ENCODE measurements at regions not wholly inside any gene's neighbourhood (a gene's known extent, or its start where the extent isn't known, plus 50 kb on each side); places are given as distances from the start of the nearest gene placed in this dataset.
"Not testable (repeated sequence)": the region's sequence is repeated elsewhere in the genome, so short reads cannot be mapped to it uniquely, and the experiment has no call there.

- DNase-seq (ENCODE audit: low spot score in 2 of 2) (no peak), ATAC-seq (no peak)
- H3K36me3 Mint-ChIP-seq = no peaks in the 10 kb centered on the region
- H3K27ac Mint-ChIP-seq = no peak overlapping the region
- no peaks in the 10 kb centered on the region for H3K9me3 Mint-ChIP-seq
Observed at GRCh38 chr13:24985107-24985506, 110.8 kb upstream of the PABPC3 start.

- Mint-ChIP-seq H3K27ac (no peak overlapping the region), H3K9me3 (no peaks in the 10 kb centered on the region), H3K36me3 (no peaks in the 10 kb centered on the region)
- ATAC-seq = no peak
- no peak for DNase-seq (ENCODE audit: low spot score in 2 of 2)
Observed at GRCh38 chr13:24985896-24986295, 110.0 kb upstream of the PABPC3 start.

GRCh38 chr13:24986826-24987225 is 109.1 kb upstream of the PABPC3 start:
- H3K36me3 Mint-ChIP-seq = no peaks in the 10 kb centered on the region
- DNase-seq (ENCODE audit: low spot score in 2 of 2) (no peak), ATAC-seq (no peak)
- H3K27ac Mint-ChIP-seq = no peak overlapping the region
- H3K9me3 Mint-ChIP-seq = no peaks in the 10 kb centered on the region

GRCh38 chr13:24989959-24990358 is 106.0 kb upstream of the PABPC3 start:
- not testable (repeated sequence) for H3K36me3 Mint-ChIP-seq; H3K27ac Mint-ChIP-seq; ATAC-seq; H3K9me3 Mint-ChIP-seq; DNase-seq (ENCODE audit: low spot score in 2 of 2)

- not testable (repeated sequence) for H3K9me3 Mint-ChIP-seq; H3K36me3 Mint-ChIP-seq; H3K27ac Mint-ChIP-seq; DNase-seq (ENCODE audit: low spot score in 2 of 2); ATAC-seq
Observed at GRCh38 chr13:24992946-24993345, 103.0 kb upstream of the PABPC3 start.

- H3K27ac Mint-ChIP-seq = no peak overlapping the region
- DNase-seq (ENCODE audit: low spot score in 2 of 2) (peak in 1 of 2 donors; percentile 65), ATAC-seq (peak; percentile 70 to 80)
- H3K36me3 Mint-ChIP-seq = no peaks in the 10 kb centered on the region
- H3K9me3 Mint-ChIP-seq = no peaks in the 10 kb centered on the region
Observed at GRCh38 chr13:24995225-24995804, 100.6 kb upstream of the PABPC3 start.

- DNase-seq (ENCODE audit: low spot score in 2 of 2) (peak in 1 of 2 donors; percentile 27), ATAC-seq (no peak)
- H3K27ac Mint-ChIP-seq = no peak overlapping the region
- H3K9me3 Mint-ChIP-seq = no peaks in the 10 kb centered on the region
- no peaks in the 10 kb centered on the region for H3K36me3 Mint-ChIP-seq
Observed at GRCh38 chr13:24997367-24997967, 98.5 kb upstream of the PABPC3 start.

- no peaks in the 10 kb centered on the region for H3K9me3 Mint-ChIP-seq
- no peak for ATAC-seq
- H3K36me3 Mint-ChIP-seq = no peaks in the 10 kb centered on the region
- DNase-seq (ENCODE audit: low spot score in 2 of 2) = no peak
- H3K27ac Mint-ChIP-seq = no peak overlapping the region
Observed at GRCh38 chr13:24998433-24998832, 97.5 kb upstream of the PABPC3 start.

- H3K36me3 Mint-ChIP-seq = no peaks in the 10 kb centered on the region
- H3K9me3 Mint-ChIP-seq = no peaks in the 10 kb centered on the region
- no peak overlapping the region for H3K27ac Mint-ChIP-seq
- no peak for ATAC-seq
- no peak for DNase-seq (ENCODE audit: low spot score in 2 of 2)
Observed at GRCh38 chr13:25001476-25002206, 94.3 kb upstream of the PABPC3 start.

- H3K36me3 Mint-ChIP-seq; H3K9me3 Mint-ChIP-seq; ATAC-seq; H3K27ac Mint-ChIP-seq; DNase-seq (ENCODE audit: low spot score in 2 of 2): not testable (repeated sequence)
Observed at GRCh38 chr13:25002311-25002710, 93.6 kb upstream of the PABPC3 start.

- ATAC-seq; H3K27ac Mint-ChIP-seq; H3K36me3 Mint-ChIP-seq; DNase-seq (ENCODE audit: low spot score in 2 of 2); H3K9me3 Mint-ChIP-seq: not testable (repeated sequence)
Observed at GRCh38 chr13:25004489-25004888, 91.4 kb upstream of the PABPC3 start.

- not testable (repeated sequence) for H3K36me3 Mint-ChIP-seq; H3K27ac Mint-ChIP-seq; DNase-seq (ENCODE audit: low spot score in 2 of 2); H3K9me3 Mint-ChIP-seq
- peak in 1 of 2 donors; percentile 71 for ATAC-seq
Observed at GRCh38 chr13:25005050-25005497, 90.9 kb upstream of the PABPC3 start.

GRCh38 chr13:25007389-25007788 is 88.5 kb upstream of the PABPC3 start:
- not testable (repeated sequence) for DNase-seq (ENCODE audit: low spot score in 2 of 2); H3K9me3 Mint-ChIP-seq; H3K36me3 Mint-ChIP-seq; H3K27ac Mint-ChIP-seq; ATAC-seq

GRCh38 chr13:25014398-25014973 is 81.5 kb upstream of the PABPC3 start:
- DNase-seq (ENCODE audit: low spot score in 2 of 2); ATAC-seq; H3K27ac Mint-ChIP-seq; H3K9me3 Mint-ChIP-seq; H3K36me3 Mint-ChIP-seq: not testable (repeated sequence)

- not testable (repeated sequence) for DNase-seq (ENCODE audit: low spot score in 2 of 2); H3K36me3 Mint-ChIP-seq; H3K9me3 Mint-ChIP-seq; H3K27ac Mint-ChIP-seq; ATAC-seq
Observed at GRCh38 chr13:25017176-25017575, 78.8 kb upstream of the PABPC3 start.

GRCh38 chr13:25017808-25018728 is 77.9 kb upstream of the PABPC3 start:
- peak in 1 of 2 donors; percentile 55 for DNase-seq (ENCODE audit: low spot score in 2 of 2)
- not testable (repeated sequence) for H3K9me3 Mint-ChIP-seq, H3K36me3 Mint-ChIP-seq, H3K27ac Mint-ChIP-seq
- ATAC-seq = peak in 1 of 2 donors; percentile 96
